GM23338 (cell line): ENCODE measurements at regions not wholly inside any gene's neighbourhood (a gene's known extent, or its start where the extent isn't known, plus 50 kb on each side); places are given as distances from the start of the nearest gene placed in this dataset.

Experiments used
- ATAC-seq: fragments of 200-7000 bp; cut with Tn5 transposase; 3 replicates; pipeline ENCODE4 v1.9.1; 2020
- DNase-seq: peaks from one replicate; pipeline ENCODE4 v3.0.0-alpha.2; 2015; ENCODE audit warnings: low spot score
- H2AFZ ChIP-seq: fragments of 200-600 bp; sonication (generic); 2 replicates; pipeline ENCODE4 v1.8.0; 2016; ENCODE audit warnings: antibody characterized with exemption, mild to moderate bottlenecking, moderate library complexity
- H3F3A ChIP-seq: fragments of 200-600 bp; sonication (generic); replicated peaks from 2 replicates; pipeline ENCODE4 v1.8.0; 2017; ENCODE audit warnings: antibody characterized with exemption, mixed run types, low read depth
- H3K27ac ChIP-seq: fragments of 200-600 bp; sonication (generic); 2 replicates; pipeline ENCODE4 v1.6.1; 2016; ENCODE audit warnings: low read depth
- H3K27me3 ChIP-seq: fragments of 200-600 bp; sonication (generic); 2 replicates; pipeline ENCODE4 v1.8.0; 2016; ENCODE audit warnings: mild to moderate bottlenecking, mixed run types, moderate library complexity; ENCODE audit not compliant: insufficient read depth
- H3K36me3 ChIP-seq: fragments of 200-600 bp; sonication (generic); 2 replicates; pipeline ENCODE4 v1.8.0; 2016; ENCODE audit warnings: mild to moderate bottlenecking; ENCODE audit not compliant: insufficient read depth
- H3K4me1 ChIP-seq: fragments of 200-600 bp; sonication (generic); 2 replicates; pipeline ENCODE4 v1.8.0; 2016; ENCODE audit warnings: mild to moderate bottlenecking, moderate library complexity; ENCODE audit not compliant: insufficient read depth
- H3K4me2 ChIP-seq: fragments of 200-600 bp; sonication (generic); 2 replicates; pipeline ENCODE4 v1.7.1; 2017; ENCODE audit warnings: mixed run types
- H3K4me3 ChIP-seq: fragments of 200-600 bp; sonication (generic); 2 replicates; pipeline ENCODE4 v1.6.1; 2016; ENCODE audit warnings: mixed run types
- H3K79me2 ChIP-seq: fragments of 200-600 bp; sonication (generic); replicated peaks from 2 replicates; pipeline ENCODE4 v1.8.0; 2017; ENCODE audit warnings: mild to moderate bottlenecking; ENCODE audit not compliant: insufficient read depth
- H3K9me2 ChIP-seq: fragments of 200-600 bp; sonication (generic); 2 replicates; pipeline ENCODE4 v1.8.0; 2017; ENCODE audit not compliant: insufficient read depth
- H4K20me1 ChIP-seq: fragments of 200-600 bp; sonication (generic); replicated peaks from 2 replicates; pipeline ENCODE4 v1.8.0; 2017; ENCODE audit warnings: mild to moderate bottlenecking; ENCODE audit not compliant: insufficient read depth
- H3K27ac Mint-ChIP-seq: 2 replicates; pipeline ENCODE4 v1.8.0; 2020; ENCODE audit warnings: inconsistent platforms, mild to moderate bottlenecking, moderate library complexity, mixed read lengths
- H3K27me3 Mint-ChIP-seq: 3 replicates; pipeline ENCODE4 v1.8.0; 2022; ENCODE audit warnings: low read depth, mild to moderate bottlenecking, moderate library complexity, mixed read lengths, inconsistent platforms; ENCODE audit not compliant: insufficient read depth, poor library complexity
- H3K36me3 Mint-ChIP-seq: 3 replicates; pipeline ENCODE4 v1.8.0; 2021; ENCODE audit warnings: low read depth, mild to moderate bottlenecking, inconsistent platforms, moderate library complexity, mixed read lengths
- H3K4me1 Mint-ChIP-seq: 3 replicates; pipeline ENCODE4 v1.8.0; 2020; ENCODE audit warnings: mild to moderate bottlenecking, inconsistent platforms, mixed read lengths
- H3K4me3 Mint-ChIP-seq: 3 replicates; pipeline ENCODE4 v1.8.0; 2021; ENCODE audit warnings: moderate library complexity, mild to moderate bottlenecking, inconsistent platforms, mixed read lengths
- H3K9me3 Mint-ChIP-seq: 3 replicates; pipeline ENCODE4 v1.8.0; 2020; ENCODE audit warnings: moderate library complexity, mild to moderate bottlenecking, inconsistent platforms, mixed read lengths
- EZH2 ChIP-seq: fragments of 200-600 bp; sonication (generic); IDR thresholded peaks from one replicate; pipeline ENCODE4 v1.8.0; 2017; ENCODE audit warnings: antibody characterized with exemption, mild to moderate bottlenecking, low read depth; ENCODE audit not compliant: unreplicated experiment
- EZH2phosphoT487 ChIP-seq: fragments of 200-600 bp; sonication (generic); IDR thresholded peaks from one replicate; pipeline ENCODE4 v1.8.1; 2018; ENCODE audit warnings: antibody characterized with exemption; ENCODE audit not compliant: unreplicated experiment
- JUNB ChIP-seq: IDR thresholded peaks from one replicate; pipeline ENCODE4 v1.6.1; 2016; ENCODE audit warnings: antibody characterized with exemption; ENCODE audit not compliant: unreplicated experiment
- NANOG ChIP-seq: IDR thresholded peaks from 2 replicates; pipeline ENCODE4 v1.6.1; 2016; ENCODE audit warnings: antibody characterized with exemption, borderline replicate concordance
- POLR2AphosphoS5 ChIP-seq: IDR thresholded peaks from 2 replicates; pipeline ENCODE4 v1.6.1; 2016; ENCODE audit warnings: antibody characterized with exemption, low read depth
- ZNF331 ChIP-seq: fragments of 250-450 bp; sonication (Bioruptor Pico); IDR thresholded peaks from 2 replicates; pipeline ENCODE4 v1.5.0; 2020; ENCODE audit warnings: low read depth, mild to moderate bottlenecking, moderate library complexity
- TF ChIP-seq, protein P1 (sequence below), 2 experiments: fragments of 200-600 bp in 1 of 2; sonication (generic) in 1 of 2; conservative IDR thresholded peaks; 2 replicates each; pipeline versions ENCODE4 v1.5.1 to v1.6.1; 2016 to 2017; ENCODE audit warnings: antibody characterized with exemption in 2 of 2, low read depth in 2 of 2, mild to moderate bottlenecking in 2 of 2, moderate library complexity in 1 of 2
- TF ChIP-seq, protein P2 (sequence below): IDR thresholded peaks from one replicate; pipeline ENCODE4 v1.6.1; 2018; ENCODE audit warnings: antibody characterized with exemption; ENCODE audit not compliant: unreplicated experiment
- TF ChIP-seq, protein P3 (sequence below): IDR thresholded peaks from 2 replicates; pipeline ENCODE4 v1.6.1; 2016; ENCODE audit warnings: antibody characterized with exemption
- TF ChIP-seq, protein P4 (sequence below): fragments of 250-450 bp; sonication (Bioruptor Pico); IDR thresholded peaks from 2 replicates; pipeline ENCODE4 v1.5.0; 2020; ENCODE audit warnings: mild to moderate bottlenecking, moderate library complexity

DNA sequence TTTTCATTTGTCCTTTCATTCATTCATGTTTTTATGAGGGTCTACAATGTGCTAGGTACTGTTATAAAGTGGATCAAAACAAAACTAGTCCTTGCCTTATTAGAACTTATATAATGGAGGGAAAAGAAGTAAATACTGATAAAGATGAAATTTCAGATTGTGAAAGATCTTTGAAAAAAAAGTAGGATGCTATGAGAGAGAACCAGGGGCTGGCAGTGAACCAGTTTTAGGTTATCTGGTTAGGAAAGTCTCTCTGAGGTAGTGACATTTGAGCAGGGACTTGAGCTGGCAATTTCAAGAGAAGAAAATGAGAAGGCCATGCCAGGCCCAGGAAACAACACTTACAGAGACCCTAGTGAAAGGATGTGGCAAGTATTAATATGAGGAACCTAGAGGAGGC is 57.3 kb upstream of the E2F7 start (continued):
- TF ChIP-seq, protein P1, sequence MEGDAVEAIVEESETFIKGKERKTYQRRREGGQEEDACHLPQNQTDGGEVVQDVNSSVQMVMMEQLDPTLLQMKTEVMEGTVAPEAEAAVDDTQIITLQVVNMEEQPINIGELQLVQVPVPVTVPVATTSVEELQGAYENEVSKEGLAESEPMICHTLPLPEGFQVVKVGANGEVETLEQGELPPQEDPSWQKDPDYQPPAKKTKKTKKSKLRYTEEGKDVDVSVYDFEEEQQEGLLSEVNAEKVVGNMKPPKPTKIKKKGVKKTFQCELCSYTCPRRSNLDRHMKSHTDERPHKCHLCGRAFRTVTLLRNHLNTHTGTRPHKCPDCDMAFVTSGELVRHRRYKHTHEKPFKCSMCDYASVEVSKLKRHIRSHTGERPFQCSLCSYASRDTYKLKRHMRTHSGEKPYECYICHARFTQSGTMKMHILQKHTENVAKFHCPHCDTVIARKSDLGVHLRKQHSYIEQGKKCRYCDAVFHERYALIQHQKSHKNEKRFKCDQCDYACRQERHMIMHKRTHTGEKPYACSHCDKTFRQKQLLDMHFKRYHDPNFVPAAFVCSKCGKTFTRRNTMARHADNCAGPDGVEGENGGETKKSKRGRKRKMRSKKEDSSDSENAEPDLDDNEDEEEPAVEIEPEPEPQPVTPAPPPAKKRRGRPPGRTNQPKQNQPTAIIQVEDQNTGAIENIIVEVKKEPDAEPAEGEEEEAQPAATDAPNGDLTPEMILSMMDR (conservative IDR thresholded peaks at IDR 0.05; ENCODE audit: low read depth in 2 of 2): no peak
- TF ChIP-seq ZNF331 (CRISPR knock-in tag) (no peak), EZH2phosphoT487 (no peak), NANOG (no peak)

DNA sequence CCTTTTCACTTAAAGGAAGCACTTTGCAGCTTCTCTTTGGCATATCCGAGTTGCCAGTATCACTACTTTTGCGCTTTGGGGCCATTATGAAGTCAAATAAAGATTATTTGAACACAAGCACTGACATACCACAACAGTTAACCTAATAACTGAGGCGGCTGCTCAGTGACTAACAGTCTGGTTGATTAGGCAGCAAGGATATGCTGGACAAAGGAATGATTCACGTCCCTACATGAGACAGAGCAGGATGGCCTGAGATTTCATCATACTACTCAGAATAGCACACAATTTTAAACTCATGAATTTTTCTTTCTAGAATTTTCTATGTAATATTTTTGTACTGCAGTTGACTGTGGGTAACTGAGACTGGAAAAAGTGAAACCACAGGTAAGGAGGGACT is 56.9 kb upstream of the E2F7 start:
- H3K27me3 ChIP-seq: no peaks in the 10 kb centered on the region
- no peaks in the 10 kb centered on the region for H3K9me3 Mint-ChIP-seq
- no peak overlapping the region for H3K27ac Mint-ChIP-seq
- no peaks in the 10 kb centered on the region for H3K9me2 ChIP-seq
- no peaks in the 10 kb centered on the region for H3F3A ChIP-seq
- H3K36me3 Mint-ChIP-seq: no peaks in the 10 kb centered on the region
- no peaks in the 10 kb centered on the region for H3K27me3 Mint-ChIP-seq
- H3K4me1 Mint-ChIP-seq: no peaks in the 10 kb centered on the region
- H2AFZ ChIP-seq: peak overlapping the region; percentile 8; the same call in 1 of the 2 replicates
- no peaks in the 10 kb centered on the region for H3K36me3 ChIP-seq
- no peaks in the 10 kb centered on the region for H3K79me2 ChIP-seq
- H3K4me1 ChIP-seq: no peaks in the 10 kb centered on the region
- no peaks in the 10 kb centered on the region for H4K20me1 ChIP-seq
- no peak overlapping the region for H3K4me2 ChIP-seq
- H3K4me3 ChIP-seq: no peak overlapping the region
- ATAC-seq: no peak
- DNase-seq: no peak
- H3K4me3 Mint-ChIP-seq: no peak overlapping the region
- no peak overlapping the region for H3K27ac ChIP-seq
- TF ChIP-seq EZH2phosphoT487 (no peak), JUNB (no peak), ZNF331 (CRISPR knock-in tag) (no peak), POLR2AphosphoS5 (no peak), EZH2 (no peak)
- TF ChIP-seq, protein P2, sequence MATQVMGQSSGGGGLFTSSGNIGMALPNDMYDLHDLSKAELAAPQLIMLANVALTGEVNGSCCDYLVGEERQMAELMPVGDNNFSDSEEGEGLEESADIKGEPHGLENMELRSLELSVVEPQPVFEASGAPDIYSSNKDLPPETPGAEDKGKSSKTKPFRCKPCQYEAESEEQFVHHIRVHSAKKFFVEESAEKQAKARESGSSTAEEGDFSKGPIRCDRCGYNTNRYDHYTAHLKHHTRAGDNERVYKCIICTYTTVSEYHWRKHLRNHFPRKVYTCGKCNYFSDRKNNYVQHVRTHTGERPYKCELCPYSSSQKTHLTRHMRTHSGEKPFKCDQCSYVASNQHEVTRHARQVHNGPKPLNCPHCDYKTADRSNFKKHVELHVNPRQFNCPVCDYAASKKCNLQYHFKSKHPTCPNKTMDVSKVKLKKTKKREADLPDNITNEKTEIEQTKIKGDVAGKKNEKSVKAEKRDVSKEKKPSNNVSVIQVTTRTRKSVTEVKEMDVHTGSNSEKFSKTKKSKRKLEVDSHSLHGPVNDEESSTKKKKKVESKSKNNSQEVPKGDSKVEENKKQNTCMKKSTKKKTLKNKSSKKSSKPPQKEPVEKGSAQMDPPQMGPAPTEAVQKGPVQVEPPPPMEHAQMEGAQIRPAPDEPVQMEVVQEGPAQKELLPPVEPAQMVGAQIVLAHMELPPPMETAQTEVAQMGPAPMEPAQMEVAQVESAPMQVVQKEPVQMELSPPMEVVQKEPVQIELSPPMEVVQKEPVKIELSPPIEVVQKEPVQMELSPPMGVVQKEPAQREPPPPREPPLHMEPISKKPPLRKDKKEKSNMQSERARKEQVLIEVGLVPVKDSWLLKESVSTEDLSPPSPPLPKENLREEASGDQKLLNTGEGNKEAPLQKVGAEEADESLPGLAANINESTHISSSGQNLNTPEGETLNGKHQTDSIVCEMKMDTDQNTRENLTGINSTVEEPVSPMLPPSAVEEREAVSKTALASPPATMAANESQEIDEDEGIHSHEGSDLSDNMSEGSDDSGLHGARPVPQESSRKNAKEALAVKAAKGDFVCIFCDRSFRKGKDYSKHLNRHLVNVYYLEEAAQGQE: no peak
- TF ChIP-seq, protein P3, sequence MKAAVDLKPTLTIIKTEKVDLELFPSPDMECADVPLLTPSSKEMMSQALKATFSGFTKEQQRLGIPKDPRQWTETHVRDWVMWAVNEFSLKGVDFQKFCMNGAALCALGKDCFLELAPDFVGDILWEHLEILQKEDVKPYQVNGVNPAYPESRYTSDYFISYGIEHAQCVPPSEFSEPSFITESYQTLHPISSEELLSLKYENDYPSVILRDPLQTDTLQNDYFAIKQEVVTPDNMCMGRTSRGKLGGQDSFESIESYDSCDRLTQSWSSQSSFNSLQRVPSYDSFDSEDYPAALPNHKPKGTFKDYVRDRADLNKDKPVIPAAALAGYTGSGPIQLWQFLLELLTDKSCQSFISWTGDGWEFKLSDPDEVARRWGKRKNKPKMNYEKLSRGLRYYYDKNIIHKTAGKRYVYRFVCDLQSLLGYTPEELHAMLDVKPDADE: no peak
- TF ChIP-seq, protein P4, sequence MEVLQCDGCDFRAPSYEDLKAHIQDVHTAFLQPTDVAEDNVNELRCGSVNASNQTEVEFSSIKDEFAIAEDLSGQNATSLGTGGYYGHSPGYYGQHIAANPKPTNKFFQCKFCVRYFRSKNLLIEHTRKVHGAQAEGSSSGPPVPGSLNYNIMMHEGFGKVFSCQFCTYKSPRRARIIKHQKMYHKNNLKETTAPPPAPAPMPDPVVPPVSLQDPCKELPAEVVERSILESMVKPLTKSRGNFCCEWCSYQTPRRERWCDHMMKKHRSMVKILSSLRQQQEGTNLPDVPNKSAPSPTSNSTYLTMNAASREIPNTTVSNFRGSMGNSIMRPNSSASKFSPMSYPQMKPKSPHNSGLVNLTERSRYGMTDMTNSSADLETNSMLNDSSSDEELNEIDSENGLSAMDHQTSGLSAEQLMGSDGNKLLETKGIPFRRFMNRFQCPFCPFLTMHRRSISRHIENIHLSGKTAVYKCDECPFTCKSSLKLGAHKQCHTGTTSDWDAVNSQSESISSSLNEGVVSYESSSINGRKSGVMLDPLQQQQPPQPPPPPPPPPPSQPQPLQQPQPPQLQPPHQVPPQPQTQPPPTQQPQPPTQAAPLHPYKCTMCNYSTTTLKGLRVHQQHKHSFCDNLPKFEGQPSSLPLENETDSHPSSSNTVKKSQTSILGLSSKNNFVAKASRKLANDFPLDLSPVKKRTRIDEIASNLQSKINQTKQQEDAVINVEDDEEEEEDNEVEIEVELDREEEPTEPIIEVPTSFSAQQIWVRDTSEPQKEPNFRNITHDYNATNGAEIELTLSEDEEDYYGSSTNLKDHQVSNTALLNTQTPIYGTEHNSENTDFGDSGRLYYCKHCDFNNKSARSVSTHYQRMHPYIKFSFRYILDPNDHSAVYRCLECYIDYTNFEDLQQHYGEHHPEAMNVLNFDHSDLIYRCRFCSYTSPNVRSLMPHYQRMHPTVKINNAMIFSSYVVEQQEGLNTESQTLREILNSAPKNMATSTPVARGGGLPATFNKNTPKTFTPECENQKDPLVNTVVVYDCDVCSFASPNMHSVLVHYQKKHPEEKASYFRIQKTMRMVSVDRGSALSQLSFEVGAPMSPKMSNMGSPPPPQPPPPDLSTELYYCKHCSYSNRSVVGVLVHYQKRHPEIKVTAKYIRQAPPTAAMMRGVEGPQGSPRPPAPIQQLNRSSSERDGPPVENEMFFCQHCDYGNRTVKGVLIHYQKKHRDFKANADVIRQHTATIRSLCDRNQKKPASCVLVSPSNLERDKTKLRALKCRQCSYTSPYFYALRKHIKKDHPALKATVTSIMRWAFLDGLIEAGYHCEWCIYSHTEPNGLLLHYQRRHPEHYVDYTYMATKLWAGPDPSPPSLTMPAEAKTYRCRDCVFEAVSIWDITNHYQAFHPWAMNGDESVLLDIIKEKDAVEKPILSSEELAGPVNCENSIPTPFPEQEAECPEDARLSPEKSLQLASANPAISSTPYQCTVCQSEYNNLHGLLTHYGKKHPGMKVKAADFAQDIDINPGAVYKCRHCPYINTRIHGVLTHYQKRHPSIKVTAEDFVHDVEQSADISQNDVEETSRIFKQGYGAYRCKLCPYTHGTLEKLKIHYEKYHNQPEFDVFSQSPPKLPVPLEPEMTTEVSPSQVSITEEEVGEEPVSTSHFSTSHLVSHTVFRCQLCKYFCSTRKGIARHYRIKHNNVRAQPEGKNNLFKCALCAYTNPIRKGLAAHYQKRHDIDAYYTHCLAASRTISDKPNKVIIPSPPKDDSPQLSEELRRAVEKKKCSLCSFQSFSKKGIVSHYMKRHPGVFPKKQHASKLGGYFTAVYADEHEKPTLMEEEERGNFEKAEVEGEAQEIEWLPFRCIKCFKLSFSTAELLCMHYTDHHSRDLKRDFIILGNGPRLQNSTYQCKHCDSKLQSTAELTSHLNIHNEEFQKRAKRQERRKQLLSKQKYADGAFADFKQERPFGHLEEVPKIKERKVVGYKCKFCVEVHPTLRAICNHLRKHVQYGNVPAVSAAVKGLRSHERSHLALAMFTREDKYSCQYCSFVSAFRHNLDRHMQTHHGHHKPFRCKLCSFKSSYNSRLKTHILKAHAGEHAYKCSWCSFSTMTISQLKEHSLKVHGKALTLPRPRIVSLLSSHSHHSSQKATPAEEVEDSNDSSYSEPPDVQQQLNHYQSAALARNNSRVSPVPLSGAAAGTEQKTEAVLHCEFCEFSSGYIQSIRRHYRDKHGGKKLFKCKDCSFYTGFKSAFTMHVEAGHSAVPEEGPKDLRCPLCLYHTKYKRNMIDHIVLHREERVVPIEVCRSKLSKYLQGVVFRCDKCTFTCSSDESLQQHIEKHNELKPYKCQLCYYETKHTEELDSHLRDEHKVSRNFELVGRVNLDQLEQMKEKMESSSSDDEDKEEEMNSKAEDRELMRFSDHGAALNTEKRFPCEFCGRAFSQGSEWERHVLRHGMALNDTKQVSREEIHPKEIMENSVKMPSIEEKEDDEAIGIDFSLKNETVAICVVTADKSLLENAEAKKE (CRISPR knock-in tag): no peak
- TF ChIP-seq, protein P1 (conservative IDR thresholded peaks at IDR 0.05; ENCODE audit: low read depth in 2 of 2): no peak
